HCT116 (cell line): ENCODE measurements at regions not wholly inside any gene's neighbourhood (a gene's known extent, or its start where the extent isn't known, plus 50 kb on each side); places are given as distances from the start of the nearest gene placed in this dataset.
"Not testable (repeated sequence)": the region's sequence is repeated elsewhere in the genome, so short reads cannot be mapped to it uniquely, and the experiment has no call there.

Experiments
- CBX3 ChIP-seq: IDR thresholded peaks from 2 replicates; pipeline ENCODE4 v1.6.1; 2012; ENCODE audit warnings: low read depth
- EZH2 ChIP-seq: fragments of 200-600 bp; sonication (generic); IDR thresholded peaks from 2 replicates; pipeline ENCODE4 v1.6.1; 2017; ENCODE audit warnings: antibody characterized with exemption, mixed run types
- EZH2phosphoT487 ChIP-seq: fragments of 200-600 bp; IDR thresholded peaks from 2 replicates; pipeline ENCODE4 v1.6.1; 2018; ENCODE audit warnings: antibody characterized with exemption, borderline replicate concordance
- JUND ChIP-seq: IDR thresholded peaks from 2 replicates; pipeline ENCODE4 v1.6.1; 2012
- POLR2A ChIP-seq: IDR thresholded peaks from 2 replicates; pipeline ENCODE4 v1.7.0; 2011; ENCODE audit warnings: borderline replicate concordance; ENCODE audit not compliant: insufficient read depth, insufficient read length; ENCODE audit errors: extremely low read depth
- RAD21 ChIP-seq: IDR thresholded peaks from 2 replicates; pipeline ENCODE4 v1.6.1; 2012; ENCODE audit warnings: low read depth, mild to moderate bottlenecking
- ZNF274 ChIP-seq: fragments of 200-500 bp; sonication (Bioruptor generic); IDR thresholded peaks from 2 replicates; pipeline ENCODE4 v1.6.1; 2014; ENCODE audit warnings: mild to moderate bottlenecking, low read depth, low read length, inconsistent platforms
- TF ChIP-seq, protein P1 (sequence below), 3 experiments: fragments of 200-600 bp in 1 of 3; sonication (generic) in 1 of 3; IDR thresholded peaks in 2 of 3; conservative IDR thresholded peaks in 1 of 3; 2 replicates each; pipeline ENCODE4 v1.5.1; 2012 to 2017; ENCODE audit warnings: low read depth in 2 of 3, low read length in 2 of 3, antibody characterized with exemption in 1 of 3, borderline replicate concordance in 1 of 3, control low read depth in 1 of 3, mild to moderate bottlenecking in 1 of 3, mixed read lengths in 1 of 3, mixed run types in 1 of 3, moderate library complexity in 1 of 3; ENCODE audit not compliant: insufficient read depth in 1 of 3
- TF ChIP-seq, protein P2 (sequence below): IDR thresholded peaks from 2 replicates; pipeline ENCODE4 v1.6.1; 2012
- TF ChIP-seq, protein P3 (sequence below): IDR thresholded peaks from 2 replicates; pipeline ENCODE4 v1.6.1; 2012

DNA sequence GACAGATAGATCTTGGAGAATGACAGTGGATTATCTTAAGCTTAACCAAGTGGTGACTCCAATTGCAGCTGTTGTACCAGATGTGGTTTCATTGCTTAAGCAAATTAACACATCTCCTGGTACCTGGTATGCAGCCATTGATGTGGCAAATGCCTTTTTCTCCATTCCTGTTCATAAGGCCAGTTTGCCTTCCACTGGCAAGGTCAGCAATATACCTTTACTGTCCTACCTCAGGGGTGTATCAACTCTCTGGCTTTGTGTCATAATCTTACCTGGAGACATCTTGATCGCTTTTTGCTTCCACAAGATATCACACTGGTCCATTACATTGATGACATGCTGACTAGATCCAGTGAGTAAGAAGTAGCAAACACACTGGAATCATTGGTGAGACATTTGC is 86.3 kb upstream of the RANBP6 start:
- TF ChIP-seq, protein P1, sequence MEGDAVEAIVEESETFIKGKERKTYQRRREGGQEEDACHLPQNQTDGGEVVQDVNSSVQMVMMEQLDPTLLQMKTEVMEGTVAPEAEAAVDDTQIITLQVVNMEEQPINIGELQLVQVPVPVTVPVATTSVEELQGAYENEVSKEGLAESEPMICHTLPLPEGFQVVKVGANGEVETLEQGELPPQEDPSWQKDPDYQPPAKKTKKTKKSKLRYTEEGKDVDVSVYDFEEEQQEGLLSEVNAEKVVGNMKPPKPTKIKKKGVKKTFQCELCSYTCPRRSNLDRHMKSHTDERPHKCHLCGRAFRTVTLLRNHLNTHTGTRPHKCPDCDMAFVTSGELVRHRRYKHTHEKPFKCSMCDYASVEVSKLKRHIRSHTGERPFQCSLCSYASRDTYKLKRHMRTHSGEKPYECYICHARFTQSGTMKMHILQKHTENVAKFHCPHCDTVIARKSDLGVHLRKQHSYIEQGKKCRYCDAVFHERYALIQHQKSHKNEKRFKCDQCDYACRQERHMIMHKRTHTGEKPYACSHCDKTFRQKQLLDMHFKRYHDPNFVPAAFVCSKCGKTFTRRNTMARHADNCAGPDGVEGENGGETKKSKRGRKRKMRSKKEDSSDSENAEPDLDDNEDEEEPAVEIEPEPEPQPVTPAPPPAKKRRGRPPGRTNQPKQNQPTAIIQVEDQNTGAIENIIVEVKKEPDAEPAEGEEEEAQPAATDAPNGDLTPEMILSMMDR (IDR thresholded peaks at IDR 0.05 in 2 of 3, conservative IDR thresholded peaks at IDR 0.05 in 1 of 3; ENCODE audit: borderline replicate concordance in 1 of 3, insufficient read depth in 1 of 3, low read depth in 2 of 3, low read length in 2 of 3): not testable (repeated sequence)
- TF ChIP-seq, protein P2, sequence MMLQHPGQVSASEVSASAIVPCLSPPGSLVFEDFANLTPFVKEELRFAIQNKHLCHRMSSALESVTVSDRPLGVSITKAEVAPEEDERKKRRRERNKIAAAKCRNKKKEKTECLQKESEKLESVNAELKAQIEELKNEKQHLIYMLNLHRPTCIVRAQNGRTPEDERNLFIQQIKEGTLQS: not testable (repeated sequence)
- not testable (repeated sequence) for TF ChIP-seq POLR2A, EZH2phosphoT487, RAD21, EZH2, JUND, CBX3, ZNF274
- TF ChIP-seq, protein P3, sequence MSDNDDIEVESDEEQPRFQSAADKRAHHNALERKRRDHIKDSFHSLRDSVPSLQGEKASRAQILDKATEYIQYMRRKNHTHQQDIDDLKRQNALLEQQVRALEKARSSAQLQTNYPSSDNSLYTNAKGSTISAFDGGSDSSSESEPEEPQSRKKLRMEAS: not testable (repeated sequence)
